ENCODE measurements at regions not wholly inside any gene's neighbourhood (a gene's known extent, or its start where the extent isn't known, plus 50 kb on each side); places are given as distances from the start of the nearest gene placed in this dataset.

GRCh38 chr1:68770817-68771216 lies 273.9 kb upstream of the DEPDC1 start:
- TF ChIP-seq CTCF (IDR thresholded peaks at IDR 0.05) (no peak), POLR2A (IDR thresholded peaks at IDR 0.05) (no peak)
